DOHH2 (cell line): ENCODE measurements at regions not wholly inside any gene's neighbourhood (a gene's known extent, or its start where the extent isn't known, plus 50 kb on each side); places are given as distances from the start of the nearest gene placed in this dataset.

Experiments
- CTCF ChIP-seq: fragments of 200-600 bp; sonication (generic); IDR thresholded peaks from one replicate; pipeline ENCODE4 v1.5.1; 2014; ENCODE audit warnings: antibody characterized with exemption, mild to moderate bottlenecking, low read depth, low read length; ENCODE audit not compliant: poor library complexity, severe bottlenecking
- EZH2phosphoT487 ChIP-seq: fragments of 200-600 bp; sonication (generic); IDR thresholded peaks from 2 replicates; pipeline ENCODE4 v1.6.1; 2017; ENCODE audit warnings: borderline replicate concordance, mild to moderate bottlenecking, antibody characterized with exemption, low read length, moderate library complexity, mixed read lengths

- TF ChIP-seq CTCF, result no peak
- TF ChIP-seq EZH2phosphoT487, result no peak
These were observed 90.3 kb downstream of the MEX3B start for GRCh38 chr15:81955382-81956062.
